Epidermal melanocyte (primary cell): ENCODE measurements at regions not wholly inside any gene's neighbourhood (a gene's known extent, or its start where the extent isn't known, plus 50 kb on each side); places are given as distances from the start of the nearest gene placed in this dataset.

ENCODE experiments used
- DNase-seq: peaks from one replicate; pipeline ENCODE4 v3.0.0; 2011; ENCODE audit warnings: low spot score; ENCODE audit not compliant: insufficient read length

DNA sequence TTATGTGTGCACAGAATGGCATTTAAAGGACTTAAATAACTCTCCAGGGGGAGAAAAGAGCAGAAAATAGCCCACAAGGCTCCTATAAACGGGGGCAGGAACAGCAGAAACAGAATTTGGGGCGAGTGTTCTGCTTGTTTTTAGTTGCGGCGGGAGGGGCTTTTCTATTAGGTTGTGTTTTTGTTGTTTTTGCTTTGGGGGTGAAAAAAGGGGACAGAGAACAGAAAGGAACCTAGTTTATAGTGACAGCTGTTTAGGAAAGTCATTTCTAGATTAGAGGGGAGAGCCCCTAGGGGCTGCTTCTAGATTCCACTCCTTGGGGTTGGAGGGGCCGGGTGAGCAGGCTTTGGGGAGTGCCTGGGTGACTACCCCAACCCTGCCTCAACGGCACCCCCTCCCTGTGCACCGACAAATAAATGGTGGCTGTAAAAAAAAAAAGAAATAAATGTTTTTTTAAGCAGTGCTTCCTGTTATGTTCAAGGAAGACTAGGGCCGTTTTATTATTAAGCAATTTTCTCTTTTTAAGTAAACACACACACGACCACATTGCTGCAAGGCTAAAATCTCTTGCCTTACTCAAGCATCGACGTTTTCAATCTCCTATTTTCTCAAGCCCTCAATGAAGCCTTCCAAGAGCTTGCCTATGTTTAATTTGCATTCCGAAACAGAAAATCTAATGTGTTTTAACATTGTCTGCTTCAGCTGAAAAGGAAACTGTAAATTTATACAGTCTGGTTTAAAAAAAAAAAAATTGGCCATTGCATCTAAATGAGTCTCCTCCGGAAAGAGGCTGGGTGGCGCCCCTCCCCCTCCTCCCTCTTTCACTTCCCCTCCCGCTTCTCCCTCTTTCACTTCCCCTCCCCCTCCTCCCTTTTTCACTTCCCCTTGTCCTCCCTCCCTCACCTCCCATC lies 123.3 kb upstream of the TBL1X start:
- no peak for DNase-seq

DNA sequence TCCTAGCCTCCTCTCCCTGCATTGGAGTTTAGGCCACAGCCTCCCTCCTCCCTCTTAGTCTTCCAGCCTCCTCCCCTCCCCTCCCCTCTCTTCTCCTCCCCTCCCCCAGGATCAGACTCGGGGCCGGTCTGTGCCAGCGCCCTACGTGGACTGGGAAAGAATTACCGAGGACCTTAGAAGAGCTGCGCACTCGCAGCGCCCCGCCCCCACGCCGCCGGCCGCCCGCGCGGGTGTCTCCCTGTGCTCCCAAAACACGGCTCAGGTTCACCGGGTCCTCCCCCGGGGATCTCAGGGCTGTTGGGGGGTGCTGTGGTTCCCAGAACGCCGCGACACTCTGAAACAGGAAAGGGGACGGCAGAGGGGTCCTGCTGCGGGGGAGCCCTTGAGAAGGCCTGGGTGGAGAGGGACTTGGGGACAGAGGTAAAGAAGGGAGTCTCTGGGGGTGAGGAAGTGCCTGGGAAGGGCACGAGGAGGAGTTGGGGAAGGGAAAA lies 122.3 kb upstream of the TBL1X start:
- DNase-seq: peak; percentile 75

GRCh38 chrX:9343971-9344370 lies 120.9 kb upstream of the TBL1X start:
- DNase-seq: no peak

GRCh38 chrX:9345957-9346356 lies 118.9 kb upstream of the TBL1X start:
- DNase-seq: no peak

DNA sequence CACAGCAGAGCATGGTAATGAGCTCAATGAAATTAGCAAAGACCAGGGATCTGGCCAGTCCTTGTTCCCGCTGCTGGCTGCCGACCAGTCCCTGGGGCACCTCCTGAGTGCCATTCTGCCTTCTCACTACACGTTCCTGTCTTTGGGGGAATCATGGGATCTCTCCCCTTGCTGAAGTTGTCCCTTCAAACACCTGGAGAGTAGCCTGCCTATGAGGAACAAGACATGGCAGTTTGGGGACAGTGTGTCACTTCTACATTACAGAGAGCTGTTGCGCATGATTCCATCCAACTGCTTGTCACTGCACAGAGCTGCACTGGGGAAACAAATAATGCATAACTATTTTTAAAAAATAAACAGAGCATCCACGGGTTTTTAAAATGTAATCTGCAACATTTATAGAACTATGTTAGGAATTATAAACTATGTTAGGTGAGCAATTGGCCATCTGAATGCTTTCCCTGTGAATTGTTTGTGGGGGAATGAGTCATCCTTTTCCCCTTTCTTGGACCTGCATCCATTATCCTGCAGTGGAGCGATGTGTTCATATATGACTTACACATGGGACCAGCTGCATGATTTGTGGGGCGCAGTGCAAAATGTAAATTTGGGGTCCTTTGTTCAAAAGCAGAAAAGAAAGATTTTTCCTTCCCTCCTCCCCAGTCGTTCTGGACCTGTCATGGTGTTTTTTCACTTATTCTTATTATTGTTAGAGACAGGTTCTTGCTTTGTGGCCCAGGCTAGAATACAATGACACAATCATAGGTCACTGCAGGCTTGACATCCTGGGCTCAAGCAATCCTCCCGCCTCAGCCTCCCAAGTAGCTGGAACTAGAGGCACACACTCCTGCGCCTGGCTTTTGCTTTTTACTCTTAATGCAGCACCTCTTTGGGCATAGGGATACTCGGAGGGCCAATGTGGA lies 115.0 kb upstream of the TBL1X start:
- DNase-seq: no peak

DNA sequence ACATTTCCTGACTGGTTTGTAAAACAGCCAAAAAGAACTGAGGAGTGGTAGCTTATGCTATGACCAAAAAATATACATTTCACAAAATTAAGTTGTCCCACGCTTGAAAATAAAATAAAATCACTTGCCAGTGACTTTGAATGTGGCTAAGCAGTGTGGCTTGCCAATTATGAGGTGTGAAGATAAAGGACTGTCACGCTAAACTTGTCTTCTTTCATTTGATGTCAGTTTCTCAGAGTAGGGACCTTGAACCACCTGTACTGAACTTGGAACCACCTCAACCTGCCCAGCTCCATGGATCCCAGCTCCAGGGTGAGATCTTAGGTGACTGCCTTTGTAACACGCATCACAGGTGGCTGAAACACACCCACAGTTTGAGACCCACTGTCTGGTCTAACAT lies 113.7 kb upstream of the TBL1X start:
- DNase-seq: no peak

GRCh38 chrX:9352243-9352642 lies 112.6 kb upstream of the TBL1X start:
- DNase-seq: no peak

- DNase-seq: no peak
Observed at GRCh38 chrX:9352694-9353411, 112.0 kb upstream of the TBL1X start.

DNA sequence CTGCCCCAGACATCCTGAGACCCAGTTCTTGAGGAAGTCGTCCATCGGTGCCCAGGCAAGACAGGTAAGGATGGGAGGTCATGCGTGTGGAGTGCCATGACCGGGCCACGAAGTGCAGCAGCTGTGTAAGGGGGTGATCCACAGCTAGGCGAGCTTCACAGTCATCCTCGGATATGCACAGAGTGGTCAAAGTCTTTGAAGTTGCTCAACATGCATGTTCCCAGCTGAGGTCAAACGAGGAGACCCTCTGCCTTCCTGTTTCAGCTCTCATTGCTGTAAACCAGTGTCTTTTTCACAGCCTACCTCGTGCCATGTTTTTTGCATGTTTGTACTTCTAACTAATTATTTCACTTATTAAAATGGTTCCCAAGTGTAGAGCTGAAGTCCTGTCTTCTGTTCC lies 109.9 kb upstream of the TBL1X start:
- DNase-seq: no peak

GRCh38 chrX:9355739-9356138 lies 109.1 kb upstream of the TBL1X start:
- DNase-seq: no peak

- no peak for DNase-seq
Observed at GRCh38 chrX:9356846-9357245, 108.0 kb upstream of the TBL1X start.

- no peak for DNase-seq
Observed at GRCh38 chrX:9357518-9358114, 107.2 kb upstream of the TBL1X start.

DNA sequence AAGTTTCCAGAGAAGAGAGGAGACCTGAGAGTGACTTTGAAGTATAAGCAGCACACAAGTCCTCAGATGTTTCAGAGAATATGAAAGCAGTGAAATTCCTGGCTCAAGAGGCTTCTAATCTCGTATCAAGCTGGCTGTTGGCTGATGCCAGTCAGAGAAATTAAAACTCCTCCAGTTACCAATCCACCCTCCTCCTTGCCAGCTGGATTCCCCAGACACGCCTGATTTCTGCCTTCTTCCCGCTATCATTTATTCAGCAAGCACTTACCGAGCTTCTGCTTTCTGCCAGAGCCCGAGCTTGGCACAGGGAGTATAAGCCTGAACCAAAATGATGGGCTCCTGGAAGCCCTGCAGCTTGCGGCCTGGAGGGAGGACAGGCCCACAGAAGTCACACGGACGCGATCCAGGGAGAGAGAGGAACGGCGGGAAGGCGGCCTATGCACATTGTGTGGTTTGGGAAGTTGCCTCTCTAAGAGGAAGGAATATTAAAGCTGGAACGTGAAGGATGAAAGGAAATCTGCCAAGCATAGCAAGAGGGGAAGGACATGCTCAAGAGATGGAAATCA lies 102.4 kb upstream of the TBL1X start:
- no peak for DNase-seq

- no peak for DNase-seq
Observed at GRCh38 chrX:9367421-9367820, 97.4 kb upstream of the TBL1X start.

GRCh38 chrX:9368262-9368661 lies 96.6 kb upstream of the TBL1X start:
- DNase-seq: no peak

GRCh38 chrX:9369802-9370291 lies 95.0 kb upstream of the TBL1X start:
- no peak for DNase-seq

DNA sequence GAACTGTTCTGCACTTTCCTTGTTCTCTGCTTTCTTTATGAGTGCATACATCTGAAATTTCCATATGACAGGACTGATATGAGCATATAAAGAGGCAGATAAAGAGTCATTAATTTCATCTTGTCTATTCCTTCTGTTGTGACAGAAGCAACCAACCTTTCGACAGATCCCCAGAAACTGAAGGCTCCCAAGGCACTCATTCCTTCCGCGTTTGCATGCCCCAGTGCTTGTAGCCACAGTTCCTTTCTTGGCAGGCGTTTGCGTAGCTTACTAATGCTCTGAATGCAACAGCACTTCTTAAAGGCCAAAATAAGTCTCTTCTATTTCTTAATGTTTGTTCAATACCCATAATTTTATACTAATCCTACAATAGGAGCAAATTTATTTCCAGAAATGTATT lies 94.0 kb upstream of the TBL1X start:
- DNase-seq: no peak

- no peak for DNase-seq
Observed at GRCh38 chrX:9372866-9373265, 92.0 kb upstream of the TBL1X start.

DNA sequence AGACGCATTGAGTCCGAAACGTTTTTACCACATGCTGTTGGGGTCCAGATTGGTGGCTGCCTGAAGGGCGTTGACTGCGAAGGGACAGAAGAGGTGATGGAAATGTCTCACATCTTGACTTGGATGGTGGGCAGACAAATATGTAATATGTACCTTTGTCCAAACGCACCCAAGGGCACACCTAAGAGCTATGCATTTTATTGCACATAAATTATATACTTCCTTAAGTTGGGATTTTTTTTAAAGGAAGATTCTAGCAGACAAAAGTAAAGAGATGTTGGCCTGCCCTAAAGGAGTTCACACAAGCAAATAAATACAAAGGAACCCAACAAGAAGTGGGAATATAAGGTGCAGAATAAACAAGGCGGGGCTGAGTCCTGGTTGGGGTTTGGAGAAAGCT lies 91.1 kb upstream of the TBL1X start:
- DNase-seq: no peak

GRCh38 chrX:9374555-9374954 lies 90.3 kb upstream of the TBL1X start:
- DNase-seq: no peak

- DNase-seq: no peak
Observed at GRCh38 chrX:9376111-9376510, 88.7 kb upstream of the TBL1X start.
